Activated B cell treated with CpG ODN at 0.5 μM for 24 hours (primary cell): ENCODE measurements at regions not wholly inside any gene's neighbourhood (a gene's known extent, or its start where the extent isn't known, plus 50 kb on each side); places are given as distances from the start of the nearest gene placed in this dataset.

Experiments
- ATAC-seq: fragments of 200-7000 bp; cut with Tn5 transposase; one replicate; pipeline ENCODE4 v1.10.0; 2021; ENCODE audit warnings: low read depth, mild to moderate bottlenecking, moderate library complexity
- CTCF ChIA-PET: fragments of 350-600 bp; sonication (Branson Sonifier 250); formaldehyde crosslinking; loops from one replicate; lab custom pipeline; 2021; ENCODE audit warnings: antibody characterized with exemption; lab: Charles Lee
- POLR2A ChIA-PET: fragments of 350-600 bp; sonication (Branson Sonifier 250); formaldehyde crosslinking; loops from one replicate; lab custom pipeline; 2021; ENCODE audit warnings: antibody characterized with exemption; lab: Charles Lee
- DNase-seq: peaks from one replicate; pipeline ENCODE4 v3.0.0; 2022
- H3K27ac Mint-ChIP-seq: one replicate; pipeline ENCODE4 v1.8.0; 2020; ENCODE audit warnings: mixed read lengths
- H3K27me3 Mint-ChIP-seq: one replicate; pipeline ENCODE4 v1.8.0; 2021; ENCODE audit warnings: mixed read lengths
- H3K36me3 Mint-ChIP-seq: one replicate; pipeline ENCODE4 v1.8.0; 2021; ENCODE audit warnings: low read depth, mixed read lengths
- H3K4me1 Mint-ChIP-seq: one replicate; pipeline ENCODE4 v1.8.0; 2021; ENCODE audit warnings: mixed read lengths
- H3K4me3 Mint-ChIP-seq: one replicate; pipeline ENCODE4 v1.8.0; 2020; ENCODE audit warnings: mild to moderate bottlenecking, mixed read lengths
- H3K9me3 Mint-ChIP-seq: one replicate; pipeline ENCODE4 v1.8.0; 2020; ENCODE audit warnings: mixed read lengths
- CTCF ChIP-seq: fragments of 200-600 bp; IDR thresholded peaks from one replicate; pipeline ENCODE4 v1.8.0; 2022; ENCODE audit warnings: antibody characterized with exemption, mild to moderate bottlenecking
- intact Hi-C: fragments of 100-400 bp; cut with micrococcal nuclease; formaldehyde crosslinking; loops from one replicate; pipeline ENCODE4 v1.15.1; 2024

GRCh38 chr3:5657106-5657505 lies 469.6 kb downstream of the EDEM1 start:
- ATAC-seq, result no peak
- intact Hi-C loops, result no loop called here
- Mint-ChIP-seq H3K4me3 (no peak overlapping the region), H3K4me1 (no peaks in the 10 kb centered on the region), H3K36me3 (no peaks in the 10 kb centered on the region), H3K9me3 (peaks cover 16% of the 10 kb centered on the region), H3K27ac (no peak overlapping the region), H3K27me3 (no peaks in the 10 kb centered on the region)
- DNase-seq, result no peak
- ChIA-PET CTCF (no interaction called here), POLR2A (no interaction called here)
- TF ChIP-seq CTCF, result no peak

GRCh38 chr3:5663601-5664000 lies 476.1 kb downstream of the EDEM1 start:
- no peak for TF ChIP-seq CTCF

GRCh38 chr3:5666455-5666854 lies 478.9 kb downstream of the EDEM1 start:
- intact Hi-C loops, result no loop called here
- TF ChIP-seq CTCF, result no peak
- Mint-ChIP-seq H3K36me3 (no peaks in the 10 kb centered on the region), H3K4me3 (no peak overlapping the region), H3K27ac (no peak overlapping the region), H3K27me3 (no peaks in the 10 kb centered on the region), H3K4me1 (no peaks in the 10 kb centered on the region), H3K9me3 (peaks cover 30% of the 10 kb centered on the region)
- ATAC-seq (no peak), DNase-seq (no peak)
- ChIA-PET CTCF (no interaction called here), POLR2A (no interaction called here)

More at GRCh38 chr3:5663601-5664000, 476.1 kb downstream of the EDEM1 start:
- Mint-ChIP-seq H3K27me3 (no peaks in the 10 kb centered on the region), H3K36me3 (no peaks in the 10 kb centered on the region), H3K27ac (no peak overlapping the region), H3K4me3 (no peak overlapping the region), H3K4me1 (no peaks in the 10 kb centered on the region), H3K9me3 (peaks cover 33% of the 10 kb centered on the region)
- intact Hi-C loops, result no loop called here
- ChIA-PET CTCF (no interaction called here), POLR2A (no interaction called here)
- ATAC-seq, result no peak
- no peak for DNase-seq

GRCh38 chr3:5673521-5673920 lies 486.0 kb downstream of the EDEM1 start:
- Mint-ChIP-seq H3K27ac (no peak overlapping the region), H3K36me3 (no peaks in the 10 kb centered on the region), H3K4me1 (no peaks in the 10 kb centered on the region), H3K4me3 (no peak overlapping the region), H3K9me3 (peaks cover 7% of the 10 kb centered on the region), H3K27me3 (no peaks in the 10 kb centered on the region)
- DNase-seq, result no peak
- ChIA-PET CTCF (no interaction called here), POLR2A (no interaction called here)
- ATAC-seq, result no peak
- intact Hi-C loops, result no loop called here
- TF ChIP-seq CTCF, result no peak

GRCh38 chr3:5675319-5675718 lies 487.8 kb downstream of the EDEM1 start:
- CTCF ChIA-PET, result no interaction called here
- peaks cover 11% of the 10 kb centered on the region for H3K9me3 Mint-ChIP-seq
- no peaks in the 10 kb centered on the region for H3K27me3 Mint-ChIP-seq
- TF ChIP-seq CTCF, result no peak
- ATAC-seq (no peak), DNase-seq (no peak)
- POLR2A ChIA-PET, result no interaction called here
- H3K27ac Mint-ChIP-seq, result no peak overlapping the region
- H3K36me3 Mint-ChIP-seq, result no peaks in the 10 kb centered on the region
- intact Hi-C loops, result no loop called here
- H3K4me3 Mint-ChIP-seq, result no peak overlapping the region
- no peaks in the 10 kb centered on the region for H3K4me1 Mint-ChIP-seq
